WTC11 (cell line): ENCODE measurements at regions not wholly inside any gene's neighbourhood (a gene's known extent, or its start where the extent isn't known, plus 50 kb on each side); places are given as distances from the start of the nearest gene placed in this dataset.

Source experiments
- ATAC-seq: fragments of 200-7000 bp; cut with Tn5 transposase; 2 replicates; pipeline ENCODE4 v1.10.0; 2021; ENCODE audit warnings: mild to moderate bottlenecking, moderate library complexity
- CTCF ChIA-PET: fragments of 300-600 bp; sonication (Branson Sonifier 250); formaldehyde crosslinking; loops from one replicate; lab custom pipeline; 2021; ENCODE audit warnings: antibody characterized with exemption; lab: Charles Lee
- POLR2A ChIA-PET: fragments of 350-600 bp; sonication (Branson Sonifier 250); formaldehyde crosslinking; loops from one replicate; lab custom pipeline; 2021; ENCODE audit warnings: antibody characterized with exemption; lab: Charles Lee
- DNase-seq: peaks from one replicate; pipeline ENCODE4 v3.0.0; 2021; ENCODE audit warnings: low spot score
- H3K27ac Mint-ChIP-seq: 2 replicates; pipeline ENCODE4 v1.8.0; 2021; ENCODE audit warnings: mixed read lengths
- H3K27me3 Mint-ChIP-seq: 2 replicates; pipeline ENCODE4 v1.8.0; 2021; ENCODE audit warnings: low read depth, mild to moderate bottlenecking, moderate library complexity, mixed read lengths
- H3K36me3 Mint-ChIP-seq: 2 replicates; pipeline ENCODE4 v1.8.0; 2021; ENCODE audit warnings: mixed read lengths
- H3K4me1 Mint-ChIP-seq: 2 replicates; pipeline ENCODE4 v1.8.0; 2022; ENCODE audit warnings: mixed read lengths
- H3K4me3 Mint-ChIP-seq: 2 replicates; pipeline ENCODE4 v1.8.0; 2021; ENCODE audit warnings: mild to moderate bottlenecking, moderate library complexity, mixed read lengths
- H3K9me3 Mint-ChIP-seq: 2 replicates; pipeline ENCODE4 v1.8.0; 2021; ENCODE audit warnings: mixed read lengths
- CBFB ChIP-seq: sonication (generic); formaldehyde crosslinking; IDR thresholded peaks from 2 replicates; pipeline ENCODE4 v1.8.1; 2022; ENCODE audit warnings: mild to moderate bottlenecking, low read depth, missing genetic modification reagents
- CREB1 ChIP-seq: sonication (generic); formaldehyde crosslinking; IDR thresholded peaks from 2 replicates; pipeline ENCODE4 v1.8.0; 2023; ENCODE audit warnings: mild to moderate bottlenecking, missing genetic modification reagents
- ETV6 ChIP-seq: sonication (generic); formaldehyde crosslinking; IDR thresholded peaks from 2 replicates; pipeline ENCODE4 v1.8.1; 2022; ENCODE audit warnings: mild to moderate bottlenecking, missing genetic modification reagents
- SMAD3 ChIP-seq: sonication (generic); formaldehyde crosslinking; IDR thresholded peaks from 2 replicates; pipeline ENCODE4 v1.8.0; 2022; ENCODE audit warnings: missing genetic modification reagents, mild to moderate bottlenecking, borderline replicate concordance
- TF ChIP-seq, protein P1 (sequence below): sonication (generic); formaldehyde crosslinking; IDR thresholded peaks from 2 replicates; pipeline ENCODE4 v1.8.1; 2023; ENCODE audit warnings: mild to moderate bottlenecking, missing genetic modification reagents, borderline replicate concordance
- TF ChIP-seq, protein P2 (sequence below): fragments of 250-450 bp; sonication (Bioruptor Pico); IDR thresholded peaks from 2 replicates; pipeline ENCODE4 v1.9.0; 2021; ENCODE audit warnings: mild to moderate bottlenecking
- TF ChIP-seq, protein P3 (sequence below): sonication (generic); formaldehyde crosslinking; IDR thresholded peaks from 2 replicates; pipeline ENCODE4 v1.8.0; 2022; ENCODE audit warnings: mild to moderate bottlenecking, missing genetic modification reagents
- TF ChIP-seq, protein P4 (sequence below): sonication (generic); formaldehyde crosslinking; IDR thresholded peaks from 2 replicates; pipeline ENCODE4 v1.8.0; 2022; ENCODE audit warnings: mild to moderate bottlenecking, missing genetic modification reagents
- TF ChIP-seq, protein P5 (sequence below): fragments of 250-450 bp; sonication (Bioruptor Pico); IDR thresholded peaks from 2 replicates; pipeline ENCODE4 v1.9.0; 2021; ENCODE audit warnings: mild to moderate bottlenecking, borderline replicate concordance
- TF ChIP-seq, protein P6 (sequence below): sonication (generic); formaldehyde crosslinking; conservative IDR thresholded peaks from 2 replicates; pipeline ENCODE4 v1.8.1; 2022; ENCODE audit warnings: mild to moderate bottlenecking, missing genetic modification reagents
- TF ChIP-seq, protein P7 (sequence below): sonication (generic); formaldehyde crosslinking; IDR thresholded peaks from 2 replicates; pipeline ENCODE4 v1.8.0; 2022; ENCODE audit warnings: mild to moderate bottlenecking, missing genetic modification reagents

DNA sequence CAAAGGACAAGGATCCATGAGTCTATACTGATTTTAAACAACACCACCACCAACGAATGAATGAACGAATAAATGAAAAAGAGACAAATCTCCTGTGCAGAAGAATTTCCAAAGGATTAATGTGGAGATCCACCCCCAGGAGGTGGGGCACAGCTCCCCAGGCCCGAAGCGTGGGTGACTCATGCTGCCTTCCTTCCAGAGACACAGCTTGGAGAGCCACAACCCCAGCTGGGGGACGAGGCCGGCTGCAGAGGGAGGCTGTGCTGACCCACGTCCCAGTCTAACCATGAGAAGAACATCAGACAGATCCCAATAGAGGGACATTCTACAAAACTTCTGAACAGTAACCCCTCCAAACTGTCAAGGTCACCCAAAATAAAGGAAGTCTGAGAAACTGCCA lies 557.3 kb upstream of the SALL3 start (continued):
- TF ChIP-seq, protein P1, sequence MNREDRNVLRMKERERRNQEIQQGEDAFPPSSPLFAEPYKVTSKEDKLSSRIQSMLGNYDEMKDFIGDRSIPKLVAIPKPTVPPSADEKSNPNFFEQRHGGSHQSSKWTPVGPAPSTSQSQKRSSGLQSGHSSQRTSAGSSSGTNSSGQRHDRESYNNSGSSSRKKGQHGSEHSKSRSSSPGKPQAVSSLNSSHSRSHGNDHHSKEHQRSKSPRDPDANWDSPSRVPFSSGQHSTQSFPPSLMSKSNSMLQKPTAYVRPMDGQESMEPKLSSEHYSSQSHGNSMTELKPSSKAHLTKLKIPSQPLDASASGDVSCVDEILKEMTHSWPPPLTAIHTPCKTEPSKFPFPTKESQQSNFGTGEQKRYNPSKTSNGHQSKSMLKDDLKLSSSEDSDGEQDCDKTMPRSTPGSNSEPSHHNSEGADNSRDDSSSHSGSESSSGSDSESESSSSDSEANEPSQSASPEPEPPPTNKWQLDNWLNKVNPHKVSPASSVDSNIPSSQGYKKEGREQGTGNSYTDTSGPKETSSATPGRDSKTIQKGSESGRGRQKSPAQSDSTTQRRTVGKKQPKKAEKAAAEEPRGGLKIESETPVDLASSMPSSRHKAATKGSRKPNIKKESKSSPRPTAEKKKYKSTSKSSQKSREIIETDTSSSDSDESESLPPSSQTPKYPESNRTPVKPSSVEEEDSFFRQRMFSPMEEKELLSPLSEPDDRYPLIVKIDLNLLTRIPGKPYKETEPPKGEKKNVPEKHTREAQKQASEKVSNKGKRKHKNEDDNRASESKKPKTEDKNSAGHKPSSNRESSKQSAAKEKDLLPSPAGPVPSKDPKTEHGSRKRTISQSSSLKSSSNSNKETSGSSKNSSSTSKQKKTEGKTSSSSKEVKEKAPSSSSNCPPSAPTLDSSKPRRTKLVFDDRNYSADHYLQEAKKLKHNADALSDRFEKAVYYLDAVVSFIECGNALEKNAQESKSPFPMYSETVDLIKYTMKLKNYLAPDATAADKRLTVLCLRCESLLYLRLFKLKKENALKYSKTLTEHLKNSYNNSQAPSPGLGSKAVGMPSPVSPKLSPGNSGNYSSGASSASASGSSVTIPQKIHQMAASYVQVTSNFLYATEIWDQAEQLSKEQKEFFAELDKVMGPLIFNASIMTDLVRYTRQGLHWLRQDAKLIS (CRISPR knock-in tag) = no peak
- TF ChIP-seq CBFB (CRISPR knock-in tag) = no peak
- TF ChIP-seq, protein P2, sequence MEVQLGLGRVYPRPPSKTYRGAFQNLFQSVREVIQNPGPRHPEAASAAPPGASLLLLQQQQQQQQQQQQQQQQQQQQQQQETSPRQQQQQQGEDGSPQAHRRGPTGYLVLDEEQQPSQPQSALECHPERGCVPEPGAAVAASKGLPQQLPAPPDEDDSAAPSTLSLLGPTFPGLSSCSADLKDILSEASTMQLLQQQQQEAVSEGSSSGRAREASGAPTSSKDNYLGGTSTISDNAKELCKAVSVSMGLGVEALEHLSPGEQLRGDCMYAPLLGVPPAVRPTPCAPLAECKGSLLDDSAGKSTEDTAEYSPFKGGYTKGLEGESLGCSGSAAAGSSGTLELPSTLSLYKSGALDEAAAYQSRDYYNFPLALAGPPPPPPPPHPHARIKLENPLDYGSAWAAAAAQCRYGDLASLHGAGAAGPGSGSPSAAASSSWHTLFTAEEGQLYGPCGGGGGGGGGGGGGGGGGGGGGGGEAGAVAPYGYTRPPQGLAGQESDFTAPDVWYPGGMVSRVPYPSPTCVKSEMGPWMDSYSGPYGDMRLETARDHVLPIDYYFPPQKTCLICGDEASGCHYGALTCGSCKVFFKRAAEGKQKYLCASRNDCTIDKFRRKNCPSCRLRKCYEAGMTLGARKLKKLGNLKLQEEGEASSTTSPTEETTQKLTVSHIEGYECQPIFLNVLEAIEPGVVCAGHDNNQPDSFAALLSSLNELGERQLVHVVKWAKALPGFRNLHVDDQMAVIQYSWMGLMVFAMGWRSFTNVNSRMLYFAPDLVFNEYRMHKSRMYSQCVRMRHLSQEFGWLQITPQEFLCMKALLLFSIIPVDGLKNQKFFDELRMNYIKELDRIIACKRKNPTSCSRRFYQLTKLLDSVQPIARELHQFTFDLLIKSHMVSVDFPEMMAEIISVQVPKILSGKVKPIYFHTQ (CRISPR knock-in tag) = no peak
- no peak for TF ChIP-seq CREB1
- TF ChIP-seq, protein P3, sequence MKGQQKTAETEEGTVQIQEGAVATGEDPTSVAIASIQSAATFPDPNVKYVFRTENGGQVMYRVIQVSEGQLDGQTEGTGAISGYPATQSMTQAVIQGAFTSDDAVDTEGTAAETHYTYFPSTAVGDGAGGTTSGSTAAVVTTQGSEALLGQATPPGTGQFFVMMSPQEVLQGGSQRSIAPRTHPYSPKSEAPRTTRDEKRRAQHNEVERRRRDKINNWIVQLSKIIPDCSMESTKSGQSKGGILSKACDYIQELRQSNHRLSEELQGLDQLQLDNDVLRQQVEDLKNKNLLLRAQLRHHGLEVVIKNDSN (CRISPR knock-in tag) = no peak
- TF ChIP-seq, protein P4, sequence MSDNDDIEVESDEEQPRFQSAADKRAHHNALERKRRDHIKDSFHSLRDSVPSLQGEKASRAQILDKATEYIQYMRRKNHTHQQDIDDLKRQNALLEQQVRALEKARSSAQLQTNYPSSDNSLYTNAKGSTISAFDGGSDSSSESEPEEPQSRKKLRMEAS (CRISPR knock-in tag) = no peak
- TF ChIP-seq SMAD3 (CRISPR knock-in tag) = no peak
- TF ChIP-seq, protein P5, sequence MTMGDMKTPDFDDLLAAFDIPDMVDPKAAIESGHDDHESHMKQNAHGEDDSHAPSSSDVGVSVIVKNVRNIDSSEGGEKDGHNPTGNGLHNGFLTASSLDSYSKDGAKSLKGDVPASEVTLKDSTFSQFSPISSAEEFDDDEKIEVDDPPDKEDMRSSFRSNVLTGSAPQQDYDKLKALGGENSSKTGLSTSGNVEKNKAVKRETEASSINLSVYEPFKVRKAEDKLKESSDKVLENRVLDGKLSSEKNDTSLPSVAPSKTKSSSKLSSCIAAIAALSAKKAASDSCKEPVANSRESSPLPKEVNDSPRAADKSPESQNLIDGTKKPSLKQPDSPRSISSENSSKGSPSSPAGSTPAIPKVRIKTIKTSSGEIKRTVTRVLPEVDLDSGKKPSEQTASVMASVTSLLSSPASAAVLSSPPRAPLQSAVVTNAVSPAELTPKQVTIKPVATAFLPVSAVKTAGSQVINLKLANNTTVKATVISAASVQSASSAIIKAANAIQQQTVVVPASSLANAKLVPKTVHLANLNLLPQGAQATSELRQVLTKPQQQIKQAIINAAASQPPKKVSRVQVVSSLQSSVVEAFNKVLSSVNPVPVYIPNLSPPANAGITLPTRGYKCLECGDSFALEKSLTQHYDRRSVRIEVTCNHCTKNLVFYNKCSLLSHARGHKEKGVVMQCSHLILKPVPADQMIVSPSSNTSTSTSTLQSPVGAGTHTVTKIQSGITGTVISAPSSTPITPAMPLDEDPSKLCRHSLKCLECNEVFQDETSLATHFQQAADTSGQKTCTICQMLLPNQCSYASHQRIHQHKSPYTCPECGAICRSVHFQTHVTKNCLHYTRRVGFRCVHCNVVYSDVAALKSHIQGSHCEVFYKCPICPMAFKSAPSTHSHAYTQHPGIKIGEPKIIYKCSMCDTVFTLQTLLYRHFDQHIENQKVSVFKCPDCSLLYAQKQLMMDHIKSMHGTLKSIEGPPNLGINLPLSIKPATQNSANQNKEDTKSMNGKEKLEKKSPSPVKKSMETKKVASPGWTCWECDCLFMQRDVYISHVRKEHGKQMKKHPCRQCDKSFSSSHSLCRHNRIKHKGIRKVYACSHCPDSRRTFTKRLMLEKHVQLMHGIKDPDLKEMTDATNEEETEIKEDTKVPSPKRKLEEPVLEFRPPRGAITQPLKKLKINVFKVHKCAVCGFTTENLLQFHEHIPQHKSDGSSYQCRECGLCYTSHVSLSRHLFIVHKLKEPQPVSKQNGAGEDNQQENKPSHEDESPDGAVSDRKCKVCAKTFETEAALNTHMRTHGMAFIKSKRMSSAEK (CRISPR knock-in tag) = no peak
- TF ChIP-seq, protein P6, sequence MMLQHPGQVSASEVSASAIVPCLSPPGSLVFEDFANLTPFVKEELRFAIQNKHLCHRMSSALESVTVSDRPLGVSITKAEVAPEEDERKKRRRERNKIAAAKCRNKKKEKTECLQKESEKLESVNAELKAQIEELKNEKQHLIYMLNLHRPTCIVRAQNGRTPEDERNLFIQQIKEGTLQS (CRISPR knock-in tag) = no peak

DNA sequence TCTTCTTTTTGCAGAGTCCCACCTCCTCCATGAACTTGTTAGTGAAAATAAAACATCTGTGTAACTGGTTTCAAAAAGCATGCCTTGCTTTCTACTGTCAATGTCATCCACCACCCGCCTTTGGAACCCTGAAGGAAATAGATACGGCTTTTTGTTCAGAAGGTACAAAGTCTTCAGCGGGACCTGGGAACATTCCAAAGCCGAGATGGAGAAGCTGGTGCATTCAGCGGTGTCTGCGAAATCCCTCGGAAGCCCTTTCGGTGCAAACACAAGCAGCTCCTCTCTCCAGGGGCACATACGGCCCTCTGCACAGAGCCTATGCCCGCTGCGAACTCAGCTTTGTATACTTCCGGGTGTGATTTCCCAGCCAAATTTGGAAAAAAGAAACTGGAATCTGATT lies 555.8 kb upstream of the SALL3 start:
- DNase-seq (no peak), ATAC-seq (no peak)
- ChIA-PET POLR2A (no interaction called here), CTCF (no interaction called here)
- no peak overlapping the region for H3K4me3 Mint-ChIP-seq
- peaks cover 16% of the 10 kb centered on the region for H3K36me3 Mint-ChIP-seq
- peaks cover 32% of the 10 kb centered on the region for H3K9me3 Mint-ChIP-seq
- no peaks in the 10 kb centered on the region for H3K4me1 Mint-ChIP-seq
- TF ChIP-seq, protein P2 (CRISPR knock-in tag) = no peak
- TF ChIP-seq, protein P4 (CRISPR knock-in tag) = no peak
- TF ChIP-seq, protein P7, sequence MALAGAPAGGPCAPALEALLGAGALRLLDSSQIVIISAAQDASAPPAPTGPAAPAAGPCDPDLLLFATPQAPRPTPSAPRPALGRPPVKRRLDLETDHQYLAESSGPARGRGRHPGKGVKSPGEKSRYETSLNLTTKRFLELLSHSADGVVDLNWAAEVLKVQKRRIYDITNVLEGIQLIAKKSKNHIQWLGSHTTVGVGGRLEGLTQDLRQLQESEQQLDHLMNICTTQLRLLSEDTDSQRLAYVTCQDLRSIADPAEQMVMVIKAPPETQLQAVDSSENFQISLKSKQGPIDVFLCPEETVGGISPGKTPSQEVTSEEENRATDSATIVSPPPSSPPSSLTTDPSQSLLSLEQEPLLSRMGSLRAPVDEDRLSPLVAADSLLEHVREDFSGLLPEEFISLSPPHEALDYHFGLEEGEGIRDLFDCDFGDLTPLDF (CRISPR knock-in tag) = no peak
- TF ChIP-seq ETV6 (CRISPR knock-in tag) = no peak
- no peaks in the 10 kb centered on the region for H3K27me3 Mint-ChIP-seq
- no peak overlapping the region for H3K27ac Mint-ChIP-seq
